GM12878 (cell line): ENCODE measurements at regions not wholly inside any gene's neighbourhood (a gene's known extent, or its start where the extent isn't known, plus 50 kb on each side); places are given as distances from the start of the nearest gene placed in this dataset.

Experiments
- CTCF ChIP-seq, 3 experiments: IDR thresholded peaks in 2 of 3; conservative IDR thresholded peaks in 1 of 3; 2 replicates each; pipeline ENCODE4 v1.5.1; 2011; ENCODE audit warnings: low read depth in 3 of 3, low read length in 3 of 3, mild to moderate bottlenecking in 3 of 3, control low read depth in 2 of 3, moderate library complexity in 2 of 3, inconsistent platforms in 1 of 3, mixed read lengths in 1 of 3; ENCODE audit not compliant: control insufficient read depth in 2 of 3, insufficient read depth in 1 of 3; ENCODE audit errors: extremely low read depth in 1 of 3
- EZH2 ChIP-seq: IDR thresholded peaks from 2 replicates; pipeline ENCODE4 v1.6.1; 2012; ENCODE audit warnings: low read depth, mild to moderate bottlenecking, control low read depth, inconsistent platforms, low read length, borderline replicate concordance; ENCODE audit not compliant: control insufficient read depth
- NFXL1 ChIP-seq: fragments of 450-650 bp; IDR thresholded peaks from 2 replicates; pipeline ENCODE4 v1.6.1; 2017; ENCODE audit warnings: antibody characterized with exemption, mild to moderate bottlenecking, borderline replicate concordance
- NFYB ChIP-seq: IDR thresholded peaks from 2 replicates; pipeline ENCODE4 v1.6.1; 2011; ENCODE audit warnings: low read depth, mild to moderate bottlenecking, low read length, improper control_type of control experiment, moderate library complexity; ENCODE audit not compliant: insufficient read depth
- NR2C2 ChIP-seq: IDR thresholded peaks from 2 replicates; pipeline ENCODE4 v1.6.1; 2011; ENCODE audit warnings: borderline replicate concordance, low read depth; ENCODE audit not compliant: control insufficient read depth, insufficient read length
- NR2F1 ChIP-seq: fragments of 450-650 bp; conservative IDR thresholded peaks from 2 replicates; pipeline ENCODE4 v1.6.1; 2017; ENCODE audit warnings: mild to moderate bottlenecking
- POLR2A ChIP-seq: IDR thresholded peaks from 2 replicates; pipeline ENCODE4 v1.6.1; 2011; ENCODE audit warnings: low read depth, mild to moderate bottlenecking, low read length
- TF ChIP-seq, protein P1 (sequence below): fragments of 450-650 bp; IDR thresholded peaks from 2 replicates; pipeline ENCODE4 v1.6.1; 2017; ENCODE audit warnings: mild to moderate bottlenecking

DNA sequence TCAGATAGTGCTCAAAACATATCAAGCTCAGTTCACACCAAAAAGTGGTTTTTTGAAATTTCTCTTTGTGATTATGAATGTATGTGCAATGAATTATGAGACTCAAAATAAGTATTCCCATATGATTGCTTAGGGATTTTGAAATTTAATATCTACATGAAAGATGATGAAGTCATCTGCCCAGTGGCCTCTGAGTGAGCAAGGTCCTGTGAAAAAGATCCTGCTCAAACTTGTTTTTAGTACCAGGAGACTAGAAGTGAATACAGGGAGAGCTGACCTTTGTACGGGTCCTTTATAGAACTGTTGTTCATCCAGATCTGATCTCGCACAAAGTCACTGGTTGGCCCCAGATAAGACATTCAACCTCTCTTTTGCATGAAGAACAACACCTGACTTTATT, 151.9 kb upstream of the MAF start:
- TF ChIP-seq NFYB (no peak), NFXL1 (no peak), POLR2A (no peak), NR2F1 (no peak), EZH2 (no peak), CTCF (IDR thresholded peaks at IDR 0.05 in 2 of 3, conservative IDR thresholded peaks at IDR 0.05 in 1 of 3; ENCODE audit: control insufficient read depth in 2 of 3, extremely low read depth in 1 of 3, insufficient read depth in 1 of 3, low read depth in 3 of 3, low read length in 3 of 3) (no peak), NR2C2 (no peak)
- TF ChIP-seq, protein P1, sequence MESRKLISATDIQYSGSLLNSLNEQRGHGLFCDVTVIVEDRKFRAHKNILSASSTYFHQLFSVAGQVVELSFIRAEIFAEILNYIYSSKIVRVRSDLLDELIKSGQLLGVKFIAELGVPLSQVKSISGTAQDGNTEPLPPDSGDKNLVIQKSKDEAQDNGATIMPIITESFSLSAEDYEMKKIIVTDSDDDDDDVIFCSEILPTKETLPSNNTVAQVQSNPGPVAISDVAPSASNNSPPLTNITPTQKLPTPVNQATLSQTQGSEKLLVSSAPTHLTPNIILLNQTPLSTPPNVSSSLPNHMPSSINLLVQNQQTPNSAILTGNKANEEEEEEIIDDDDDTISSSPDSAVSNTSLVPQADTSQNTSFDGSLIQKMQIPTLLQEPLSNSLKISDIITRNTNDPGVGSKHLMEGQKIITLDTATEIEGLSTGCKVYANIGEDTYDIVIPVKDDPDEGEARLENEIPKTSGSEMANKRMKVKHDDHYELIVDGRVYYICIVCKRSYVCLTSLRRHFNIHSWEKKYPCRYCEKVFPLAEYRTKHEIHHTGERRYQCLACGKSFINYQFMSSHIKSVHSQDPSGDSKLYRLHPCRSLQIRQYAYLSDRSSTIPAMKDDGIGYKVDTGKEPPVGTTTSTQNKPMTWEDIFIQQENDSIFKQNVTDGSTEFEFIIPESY: no peak
